ENCODE measurements at regions not wholly inside any gene's neighbourhood (a gene's known extent, or its start where the extent isn't known, plus 50 kb on each side); places are given as distances from the start of the nearest gene placed in this dataset.
"Not testable (repeated sequence)": the region's sequence is repeated elsewhere in the genome, so short reads cannot be mapped to it uniquely, and the experiment has no call there.

DNA sequence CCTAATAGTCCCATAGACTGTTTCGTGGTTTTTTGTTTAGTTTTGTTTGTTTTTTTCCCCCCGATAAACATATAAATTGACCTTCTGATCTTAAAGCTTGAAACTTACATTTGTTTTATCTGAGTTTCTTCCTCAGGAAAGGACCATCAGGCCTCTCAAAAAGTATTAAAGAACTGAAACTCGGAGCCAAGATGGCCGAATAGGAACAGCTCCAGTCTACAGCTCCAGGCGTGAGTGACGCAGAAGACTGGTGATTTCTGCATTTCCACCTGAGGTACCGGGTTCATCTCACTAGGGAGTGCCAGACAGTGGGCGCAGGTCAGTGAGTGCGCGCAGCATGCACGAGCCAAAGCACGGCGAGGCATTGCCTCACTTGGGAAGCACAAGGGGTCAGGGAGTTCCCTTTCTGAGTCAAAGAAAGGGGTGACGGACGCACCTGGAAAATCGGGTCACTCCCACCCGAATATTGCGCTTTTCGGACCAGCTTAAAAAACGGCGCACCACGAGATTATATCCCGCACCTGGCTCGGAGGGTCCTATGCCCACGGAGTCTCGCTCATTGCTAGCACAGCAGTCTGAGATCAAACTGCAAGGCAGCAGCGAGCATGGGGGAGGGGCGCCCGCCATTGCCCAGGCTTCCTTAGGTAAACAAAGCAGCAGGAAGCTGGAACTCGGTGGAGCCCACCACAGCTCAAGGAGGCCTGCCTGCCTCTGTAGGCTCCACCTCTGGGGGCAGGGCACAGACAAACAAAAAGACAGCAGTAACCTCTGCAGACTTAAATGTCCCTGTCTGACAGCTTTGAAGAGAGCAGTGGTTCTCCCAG, 215.8 kb upstream of the GJE1 start:
- TF ChIP-seq, protein P1, sequence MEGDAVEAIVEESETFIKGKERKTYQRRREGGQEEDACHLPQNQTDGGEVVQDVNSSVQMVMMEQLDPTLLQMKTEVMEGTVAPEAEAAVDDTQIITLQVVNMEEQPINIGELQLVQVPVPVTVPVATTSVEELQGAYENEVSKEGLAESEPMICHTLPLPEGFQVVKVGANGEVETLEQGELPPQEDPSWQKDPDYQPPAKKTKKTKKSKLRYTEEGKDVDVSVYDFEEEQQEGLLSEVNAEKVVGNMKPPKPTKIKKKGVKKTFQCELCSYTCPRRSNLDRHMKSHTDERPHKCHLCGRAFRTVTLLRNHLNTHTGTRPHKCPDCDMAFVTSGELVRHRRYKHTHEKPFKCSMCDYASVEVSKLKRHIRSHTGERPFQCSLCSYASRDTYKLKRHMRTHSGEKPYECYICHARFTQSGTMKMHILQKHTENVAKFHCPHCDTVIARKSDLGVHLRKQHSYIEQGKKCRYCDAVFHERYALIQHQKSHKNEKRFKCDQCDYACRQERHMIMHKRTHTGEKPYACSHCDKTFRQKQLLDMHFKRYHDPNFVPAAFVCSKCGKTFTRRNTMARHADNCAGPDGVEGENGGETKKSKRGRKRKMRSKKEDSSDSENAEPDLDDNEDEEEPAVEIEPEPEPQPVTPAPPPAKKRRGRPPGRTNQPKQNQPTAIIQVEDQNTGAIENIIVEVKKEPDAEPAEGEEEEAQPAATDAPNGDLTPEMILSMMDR (conservative IDR thresholded peaks at IDR 0.05 in 1 of 2, IDR thresholded peaks at IDR 0.05 in 1 of 2; ENCODE audit: extremely low read depth in 1 of 2, insufficient read depth in 1 of 2, low read depth in 1 of 2, low read length in 2 of 2): not testable (repeated sequence)
- TF ChIP-seq EZH2 (IDR thresholded peaks at IDR 0.05; ENCODE audit: borderline replicate concordance, low read length): not testable (repeated sequence)

Measured in mammary epithelial cell (primary cell).